ENCODE measurements at regions not wholly inside any gene's neighbourhood (a gene's known extent, or its start where the extent isn't known, plus 50 kb on each side); places are given as distances from the start of the nearest gene placed in this dataset.

DNA sequence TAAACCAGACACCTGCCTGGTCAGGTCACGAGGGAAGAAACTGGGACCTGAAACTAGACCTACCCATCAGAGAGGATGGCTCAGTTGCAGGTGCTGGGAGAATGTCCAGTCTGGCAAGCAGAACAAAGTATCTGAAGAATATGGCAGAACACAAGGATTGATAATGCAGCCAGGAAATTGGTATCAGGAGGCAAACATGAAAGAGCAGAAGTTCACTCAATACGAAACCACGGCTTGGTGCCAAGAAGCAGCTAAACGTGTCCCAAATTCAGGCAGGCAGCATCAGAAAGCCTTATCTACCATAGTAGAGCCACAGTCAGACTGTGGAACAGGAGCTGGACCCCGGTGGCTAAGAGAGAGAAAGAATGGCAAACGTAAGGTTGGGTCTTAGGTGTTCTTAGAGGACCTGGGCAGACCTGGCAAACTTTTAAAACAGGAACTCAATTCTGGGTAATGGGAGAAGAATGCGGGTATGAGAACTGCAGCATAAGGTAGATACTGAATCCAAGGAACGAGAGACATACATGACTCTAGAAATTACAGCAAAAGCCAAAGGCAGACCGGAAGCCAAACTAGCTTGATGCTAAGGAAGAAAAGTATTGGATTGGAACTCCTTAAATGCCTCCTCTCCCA, 169.0 kb upstream of the NECTIN3 start (continued):
- TF ChIP-seq, protein P1, sequence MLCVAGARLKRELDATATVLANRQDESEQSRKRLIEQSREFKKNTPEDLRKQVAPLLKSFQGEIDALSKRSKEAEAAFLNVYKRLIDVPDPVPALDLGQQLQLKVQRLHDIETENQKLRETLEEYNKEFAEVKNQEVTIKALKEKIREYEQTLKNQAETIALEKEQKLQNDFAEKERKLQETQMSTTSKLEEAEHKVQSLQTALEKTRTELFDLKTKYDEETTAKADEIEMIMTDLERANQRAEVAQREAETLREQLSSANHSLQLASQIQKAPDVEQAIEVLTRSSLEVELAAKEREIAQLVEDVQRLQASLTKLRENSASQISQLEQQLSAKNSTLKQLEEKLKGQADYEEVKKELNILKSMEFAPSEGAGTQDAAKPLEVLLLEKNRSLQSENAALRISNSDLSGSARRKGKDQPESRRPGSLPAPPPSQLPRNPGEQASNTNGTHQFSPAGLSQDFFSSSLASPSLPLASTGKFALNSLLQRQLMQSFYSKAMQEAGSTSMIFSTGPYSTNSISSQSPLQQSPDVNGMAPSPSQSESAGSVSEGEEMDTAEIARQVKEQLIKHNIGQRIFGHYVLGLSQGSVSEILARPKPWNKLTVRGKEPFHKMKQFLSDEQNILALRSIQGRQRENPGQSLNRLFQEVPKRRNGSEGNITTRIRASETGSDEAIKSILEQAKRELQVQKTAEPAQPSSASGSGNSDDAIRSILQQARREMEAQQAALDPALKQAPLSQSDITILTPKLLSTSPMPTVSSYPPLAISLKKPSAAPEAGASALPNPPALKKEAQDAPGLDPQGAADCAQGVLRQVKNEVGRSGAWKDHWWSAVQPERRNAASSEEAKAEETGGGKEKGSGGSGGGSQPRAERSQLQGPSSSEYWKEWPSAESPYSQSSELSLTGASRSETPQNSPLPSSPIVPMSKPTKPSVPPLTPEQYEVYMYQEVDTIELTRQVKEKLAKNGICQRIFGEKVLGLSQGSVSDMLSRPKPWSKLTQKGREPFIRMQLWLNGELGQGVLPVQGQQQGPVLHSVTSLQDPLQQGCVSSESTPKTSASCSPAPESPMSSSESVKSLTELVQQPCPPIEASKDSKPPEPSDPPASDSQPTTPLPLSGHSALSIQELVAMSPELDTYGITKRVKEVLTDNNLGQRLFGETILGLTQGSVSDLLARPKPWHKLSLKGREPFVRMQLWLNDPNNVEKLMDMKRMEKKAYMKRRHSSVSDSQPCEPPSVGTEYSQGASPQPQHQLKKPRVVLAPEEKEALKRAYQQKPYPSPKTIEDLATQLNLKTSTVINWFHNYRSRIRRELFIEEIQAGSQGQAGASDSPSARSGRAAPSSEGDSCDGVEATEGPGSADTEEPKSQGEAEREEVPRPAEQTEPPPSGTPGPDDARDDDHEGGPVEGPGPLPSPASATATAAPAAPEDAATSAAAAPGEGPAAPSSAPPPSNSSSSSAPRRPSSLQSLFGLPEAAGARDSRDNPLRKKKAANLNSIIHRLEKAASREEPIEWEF (IDR thresholded peaks at IDR 0.05; ENCODE audit: insufficient replicate concordance, low read depth, low read length), result no peak
- TF ChIP-seq POLR2A (IDR thresholded peaks at IDR 0.05; ENCODE audit: low read depth, low read length), result no peak
- no peak for TF ChIP-seq POU2F2 (IDR thresholded peaks at IDR 0.05; ENCODE audit: borderline replicate concordance, low read depth, low read length)
- TF ChIP-seq, protein P2, sequence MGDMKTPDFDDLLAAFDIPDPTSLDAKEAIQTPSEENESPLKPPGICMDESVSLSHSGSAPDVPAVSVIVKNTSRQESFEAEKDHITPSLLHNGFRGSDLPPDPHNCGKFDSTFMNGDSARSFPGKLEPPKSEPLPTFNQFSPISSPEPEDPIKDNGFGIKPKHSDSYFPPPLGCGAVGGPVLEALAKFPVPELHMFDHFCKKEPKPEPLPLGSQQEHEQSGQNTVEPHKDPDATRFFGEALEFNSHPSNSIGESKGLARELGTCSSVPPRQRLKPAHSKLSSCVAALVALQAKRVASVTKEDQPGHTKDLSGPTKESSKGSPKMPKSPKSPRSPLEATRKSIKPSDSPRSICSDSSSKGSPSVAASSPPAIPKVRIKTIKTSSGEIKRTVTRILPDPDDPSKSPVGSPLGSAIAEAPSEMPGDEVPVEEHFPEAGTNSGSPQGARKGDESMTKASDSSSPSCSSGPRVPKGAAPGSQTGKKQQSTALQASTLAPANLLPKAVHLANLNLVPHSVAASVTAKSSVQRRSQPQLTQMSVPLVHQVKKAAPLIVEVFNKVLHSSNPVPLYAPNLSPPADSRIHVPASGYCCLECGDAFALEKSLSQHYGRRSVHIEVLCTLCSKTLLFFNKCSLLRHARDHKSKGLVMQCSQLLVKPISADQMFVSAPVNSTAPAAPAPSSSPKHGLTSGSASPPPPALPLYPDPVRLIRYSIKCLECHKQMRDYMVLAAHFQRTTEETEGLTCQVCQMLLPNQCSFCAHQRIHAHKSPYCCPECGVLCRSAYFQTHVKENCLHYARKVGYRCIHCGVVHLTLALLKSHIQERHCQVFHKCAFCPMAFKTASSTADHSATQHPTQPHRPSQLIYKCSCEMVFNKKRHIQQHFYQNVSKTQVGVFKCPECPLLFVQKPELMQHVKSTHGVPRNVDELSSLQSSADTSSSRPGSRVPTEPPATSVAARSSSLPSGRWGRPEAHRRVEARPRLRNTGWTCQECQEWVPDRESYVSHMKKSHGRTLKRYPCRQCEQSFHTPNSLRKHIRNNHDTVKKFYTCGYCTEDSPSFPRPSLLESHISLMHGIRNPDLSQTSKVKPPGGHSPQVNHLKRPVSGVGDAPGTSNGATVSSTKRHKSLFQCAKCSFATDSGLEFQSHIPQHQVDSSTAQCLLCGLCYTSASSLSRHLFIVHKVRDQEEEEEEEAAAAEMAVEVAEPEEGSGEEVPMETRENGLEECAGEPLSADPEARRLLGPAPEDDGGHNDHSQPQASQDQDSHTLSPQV (IDR thresholded peaks at IDR 0.05), result no peak

All from GM12878 (cell line).